VCaP (cell line): ENCODE measurements at regions not wholly inside any gene's neighbourhood (a gene's known extent, or its start where the extent isn't known, plus 50 kb on each side); places are given as distances from the start of the nearest gene placed in this dataset.

Experiments used
- H3K27ac ChIP-seq: fragments of 450-650 bp; 2 replicates; pipeline ENCODE4 v1.5.1; 2017
- TF ChIP-seq, protein P1 (sequence below): fragments of 450-650 bp; conservative IDR thresholded peaks from 2 replicates; pipeline ENCODE4 v1.5.1; 2017; ENCODE audit warnings: mild to moderate bottlenecking, moderate library complexity

DNA sequence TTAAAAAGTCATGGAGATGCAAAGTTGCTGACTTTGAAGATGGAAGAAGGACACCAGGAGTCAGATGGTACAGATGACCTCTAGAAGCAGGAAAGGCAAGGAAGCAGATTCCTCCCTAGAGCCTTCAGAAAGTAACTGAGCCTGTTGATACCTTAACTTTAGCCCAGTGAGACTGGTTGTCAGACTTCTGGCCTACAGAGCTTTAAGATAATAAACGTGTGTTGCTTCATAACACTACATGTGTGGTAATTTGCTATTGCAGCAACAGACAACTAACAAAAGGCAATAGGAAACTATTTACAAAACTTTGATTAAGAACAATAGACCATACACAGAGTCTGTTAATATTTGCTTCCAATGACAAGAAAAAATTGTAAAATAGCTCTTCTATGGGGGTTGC lies 102.0 kb upstream of the USP38 start:
- H3K27ac ChIP-seq: no peak overlapping the region
- TF ChIP-seq, protein P1, sequence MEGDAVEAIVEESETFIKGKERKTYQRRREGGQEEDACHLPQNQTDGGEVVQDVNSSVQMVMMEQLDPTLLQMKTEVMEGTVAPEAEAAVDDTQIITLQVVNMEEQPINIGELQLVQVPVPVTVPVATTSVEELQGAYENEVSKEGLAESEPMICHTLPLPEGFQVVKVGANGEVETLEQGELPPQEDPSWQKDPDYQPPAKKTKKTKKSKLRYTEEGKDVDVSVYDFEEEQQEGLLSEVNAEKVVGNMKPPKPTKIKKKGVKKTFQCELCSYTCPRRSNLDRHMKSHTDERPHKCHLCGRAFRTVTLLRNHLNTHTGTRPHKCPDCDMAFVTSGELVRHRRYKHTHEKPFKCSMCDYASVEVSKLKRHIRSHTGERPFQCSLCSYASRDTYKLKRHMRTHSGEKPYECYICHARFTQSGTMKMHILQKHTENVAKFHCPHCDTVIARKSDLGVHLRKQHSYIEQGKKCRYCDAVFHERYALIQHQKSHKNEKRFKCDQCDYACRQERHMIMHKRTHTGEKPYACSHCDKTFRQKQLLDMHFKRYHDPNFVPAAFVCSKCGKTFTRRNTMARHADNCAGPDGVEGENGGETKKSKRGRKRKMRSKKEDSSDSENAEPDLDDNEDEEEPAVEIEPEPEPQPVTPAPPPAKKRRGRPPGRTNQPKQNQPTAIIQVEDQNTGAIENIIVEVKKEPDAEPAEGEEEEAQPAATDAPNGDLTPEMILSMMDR: no peak

DNA sequence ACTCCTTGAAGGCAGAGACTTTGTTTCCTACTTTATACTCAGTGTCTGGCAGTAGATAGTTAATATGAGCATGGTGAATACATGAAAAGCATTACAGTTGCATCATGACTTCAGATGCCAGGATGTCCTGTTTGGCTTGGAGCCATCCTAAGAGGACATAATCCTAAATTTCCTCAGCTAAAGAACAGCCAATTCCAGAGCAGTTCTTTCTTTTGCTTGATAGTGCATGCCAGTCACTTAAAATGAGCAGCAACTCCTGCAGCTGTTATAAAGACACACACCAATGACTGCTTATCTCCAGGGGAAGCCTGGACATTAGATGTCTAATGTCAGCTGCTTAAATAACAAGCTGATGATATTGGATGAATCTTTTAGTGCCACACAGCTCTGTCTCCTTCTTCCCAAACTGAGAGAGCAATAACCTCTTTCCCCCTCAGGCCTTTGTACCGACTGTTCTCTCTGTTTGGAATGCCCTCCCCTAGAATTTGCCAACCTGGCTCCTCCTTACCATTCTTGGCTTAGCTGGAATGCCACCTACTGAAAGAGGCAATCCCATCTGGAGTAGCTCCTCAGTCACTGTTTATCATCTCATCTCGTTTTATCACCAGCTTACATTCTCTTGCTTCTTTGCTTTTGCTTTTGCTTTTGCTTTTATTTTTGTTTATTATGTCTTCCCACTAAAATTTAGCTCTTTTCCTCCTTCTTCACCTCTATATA lies 100.8 kb upstream of the USP38 start:
- H3K27ac ChIP-seq: no peak overlapping the region
- TF ChIP-seq, protein P1: no peak

DNA sequence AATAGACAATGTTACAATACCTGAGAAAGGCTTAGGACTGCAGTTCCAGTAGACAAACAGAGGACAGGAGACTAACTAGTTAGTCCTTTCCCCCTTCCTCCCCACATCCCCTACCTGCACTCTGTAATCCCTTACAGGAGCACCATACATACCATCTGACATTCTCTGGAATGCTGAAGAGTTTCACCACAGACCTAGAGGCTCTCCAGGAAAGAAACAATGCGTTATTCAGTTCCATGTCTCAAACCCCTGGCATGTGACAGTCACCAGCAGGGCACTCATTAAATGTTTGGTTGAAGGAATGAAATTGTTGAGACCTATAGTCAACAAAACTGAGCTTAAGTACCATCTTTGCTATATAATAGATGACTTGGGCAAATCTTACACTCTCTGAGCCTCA lies 100.2 kb upstream of the USP38 start:
- no peak overlapping the region for H3K27ac ChIP-seq
- TF ChIP-seq, protein P1: no peak

DNA sequence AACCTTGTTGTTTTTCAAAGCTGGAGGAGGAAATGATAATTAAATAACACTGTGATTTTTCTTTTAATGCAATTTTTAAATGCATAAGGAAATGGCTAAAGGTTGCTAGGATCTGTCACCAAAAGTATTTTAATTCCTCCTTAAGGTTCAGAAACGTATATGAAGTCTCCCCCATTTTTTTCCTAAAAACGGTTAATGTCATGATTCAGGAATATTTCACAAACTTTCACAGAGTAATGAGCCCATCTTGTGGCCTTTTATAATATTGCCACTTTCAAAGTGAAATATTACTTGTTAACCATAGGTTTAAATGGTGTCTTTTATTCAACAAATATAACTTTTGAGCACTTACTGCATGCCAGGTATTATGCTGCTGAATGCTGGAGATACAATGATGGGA lies 99.5 kb upstream of the USP38 start:
- TF ChIP-seq, protein P1: peak; percentile 53
- no peak overlapping the region for H3K27ac ChIP-seq

DNA sequence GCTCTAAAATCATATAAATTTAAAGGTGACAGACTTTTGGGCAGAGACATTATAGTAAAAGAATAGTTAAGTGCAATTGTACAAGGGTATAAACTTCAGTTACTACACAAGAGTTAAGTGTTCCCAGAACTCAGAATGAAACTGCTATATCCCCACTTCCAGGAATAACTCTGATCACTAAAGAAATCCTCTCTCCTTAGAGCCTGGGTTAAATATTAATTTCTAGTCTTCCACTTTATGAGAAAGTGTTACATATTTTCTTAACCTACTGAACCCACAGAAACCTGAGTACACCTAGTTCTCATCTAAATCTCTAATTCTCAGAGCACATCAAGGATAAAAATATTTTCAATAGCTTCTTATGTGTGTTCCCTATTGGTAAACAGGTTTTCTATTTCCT lies 99.1 kb upstream of the USP38 start:
- TF ChIP-seq, protein P1: no peak
- H3K27ac ChIP-seq: no peak overlapping the region

DNA sequence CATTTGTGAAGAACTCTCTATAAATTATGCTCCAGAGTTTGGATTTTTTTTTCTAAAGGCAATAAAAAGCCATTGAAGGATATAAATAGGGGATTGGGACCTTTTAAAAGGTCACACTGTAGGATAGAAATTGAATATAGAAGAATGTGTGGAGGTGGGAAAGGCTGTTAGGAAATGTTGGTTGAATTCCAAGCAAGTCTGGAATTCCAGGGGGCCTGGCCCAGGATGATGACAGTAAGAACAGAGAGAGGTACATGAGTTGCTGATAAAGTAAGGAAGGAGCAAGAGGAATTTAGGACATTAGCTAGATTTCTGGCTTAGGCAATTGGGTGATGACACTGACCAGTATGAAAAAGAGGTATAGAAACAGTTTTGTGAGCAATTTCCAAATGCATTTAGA lies 95.4 kb upstream of the USP38 start:
- no peak overlapping the region for H3K27ac ChIP-seq
- TF ChIP-seq, protein P1: no peak

DNA sequence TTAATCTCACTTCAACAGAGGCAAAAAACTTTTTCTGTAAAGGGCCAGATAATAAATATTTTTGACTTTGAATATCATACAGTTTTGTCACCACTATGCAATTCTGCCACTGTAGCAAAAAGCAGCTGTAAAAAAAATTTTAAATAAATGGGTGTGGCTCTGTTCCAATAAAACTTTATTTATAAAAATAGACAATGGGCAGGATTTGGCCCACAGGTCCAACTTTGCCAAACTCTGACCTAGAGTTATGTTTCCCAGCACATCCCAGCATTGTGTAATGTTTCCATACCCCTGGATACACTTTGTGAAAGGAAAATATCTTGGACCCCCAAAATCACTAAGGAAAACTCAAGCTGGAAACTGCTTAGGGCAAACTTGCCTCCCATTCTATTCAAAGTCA lies 94.9 kb upstream of the USP38 start:
- H3K27ac ChIP-seq: no peak overlapping the region
- TF ChIP-seq, protein P1: no peak
